Fibroblast of lung (primary cell): ENCODE measurements at regions not wholly inside any gene's neighbourhood (a gene's known extent, or its start where the extent isn't known, plus 50 kb on each side); places are given as distances from the start of the nearest gene placed in this dataset.

Source experiments
- EZH2 ChIP-seq: IDR thresholded peaks from 2 replicates; pipeline ENCODE4 v1.5.1; 2012; ENCODE audit warnings: low read length, control low read depth, mild to moderate bottlenecking; ENCODE audit errors: missing control alignments
- TF ChIP-seq, protein P1 (sequence below), 2 donors: IDR thresholded peaks in 1 of 2; conservative IDR thresholded peaks in 1 of 2; 1 replicate in 1 of 2; 2 replicates in 1 of 2; pipeline ENCODE4 v1.5.1; 2011 to 2012; ENCODE audit warnings: low read length in 2 of 2, control low read depth in 1 of 2, inconsistent platforms in 1 of 2, low read depth in 1 of 2, mild to moderate bottlenecking in 1 of 2

DNA sequence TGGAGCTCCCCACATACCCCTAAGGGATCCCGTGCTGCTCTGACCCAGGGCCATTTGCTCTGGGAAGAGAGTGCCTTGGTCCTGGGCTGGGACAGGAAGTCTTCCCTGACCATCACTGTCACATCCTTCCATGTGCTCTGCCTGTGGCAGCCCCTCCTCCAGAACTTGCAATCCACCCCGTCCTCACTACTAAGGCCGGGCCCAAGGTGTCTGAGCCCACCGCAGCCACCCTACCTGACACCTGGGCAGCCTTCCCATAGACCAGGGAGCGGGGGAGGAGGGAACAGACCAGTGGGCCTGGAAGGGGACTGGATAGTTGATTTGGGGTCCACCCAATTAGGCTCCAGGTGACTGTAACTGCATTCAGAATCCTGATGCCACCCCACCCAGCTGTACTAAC, 117.5 kb upstream of the CRHR1 start:
- TF ChIP-seq, protein P1, sequence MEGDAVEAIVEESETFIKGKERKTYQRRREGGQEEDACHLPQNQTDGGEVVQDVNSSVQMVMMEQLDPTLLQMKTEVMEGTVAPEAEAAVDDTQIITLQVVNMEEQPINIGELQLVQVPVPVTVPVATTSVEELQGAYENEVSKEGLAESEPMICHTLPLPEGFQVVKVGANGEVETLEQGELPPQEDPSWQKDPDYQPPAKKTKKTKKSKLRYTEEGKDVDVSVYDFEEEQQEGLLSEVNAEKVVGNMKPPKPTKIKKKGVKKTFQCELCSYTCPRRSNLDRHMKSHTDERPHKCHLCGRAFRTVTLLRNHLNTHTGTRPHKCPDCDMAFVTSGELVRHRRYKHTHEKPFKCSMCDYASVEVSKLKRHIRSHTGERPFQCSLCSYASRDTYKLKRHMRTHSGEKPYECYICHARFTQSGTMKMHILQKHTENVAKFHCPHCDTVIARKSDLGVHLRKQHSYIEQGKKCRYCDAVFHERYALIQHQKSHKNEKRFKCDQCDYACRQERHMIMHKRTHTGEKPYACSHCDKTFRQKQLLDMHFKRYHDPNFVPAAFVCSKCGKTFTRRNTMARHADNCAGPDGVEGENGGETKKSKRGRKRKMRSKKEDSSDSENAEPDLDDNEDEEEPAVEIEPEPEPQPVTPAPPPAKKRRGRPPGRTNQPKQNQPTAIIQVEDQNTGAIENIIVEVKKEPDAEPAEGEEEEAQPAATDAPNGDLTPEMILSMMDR (conservative IDR thresholded peaks at IDR 0.05 in 1 of 2, IDR thresholded peaks at IDR 0.05 in 1 of 2; ENCODE audit: low read depth in 1 of 2, low read length in 2 of 2): no peak
- TF ChIP-seq EZH2: no peak
